ENCODE measurements at regions not wholly inside any gene's neighbourhood (a gene's known extent, or its start where the extent isn't known, plus 50 kb on each side); places are given as distances from the start of the nearest gene placed in this dataset.

GRCh38 chr2:236940497-236940896 lies 145.2 kb upstream of the COPS8 start:
- no peak for TF ChIP-seq CTCF (IDR thresholded peaks at IDR 0.05)
- TF ChIP-seq ZFX (IDR thresholded peaks at IDR 0.05; ENCODE audit: borderline replicate concordance), result no peak

Measured in 22Rv1 (cell line).